ENCODE measurements at regions not wholly inside any gene's neighbourhood (a gene's known extent, or its start where the extent isn't known, plus 50 kb on each side); places are given as distances from the start of the nearest gene placed in this dataset.
A peak's percentile ranks its signal among the peaks of the same experiment; 100 is the strongest.

DNA sequence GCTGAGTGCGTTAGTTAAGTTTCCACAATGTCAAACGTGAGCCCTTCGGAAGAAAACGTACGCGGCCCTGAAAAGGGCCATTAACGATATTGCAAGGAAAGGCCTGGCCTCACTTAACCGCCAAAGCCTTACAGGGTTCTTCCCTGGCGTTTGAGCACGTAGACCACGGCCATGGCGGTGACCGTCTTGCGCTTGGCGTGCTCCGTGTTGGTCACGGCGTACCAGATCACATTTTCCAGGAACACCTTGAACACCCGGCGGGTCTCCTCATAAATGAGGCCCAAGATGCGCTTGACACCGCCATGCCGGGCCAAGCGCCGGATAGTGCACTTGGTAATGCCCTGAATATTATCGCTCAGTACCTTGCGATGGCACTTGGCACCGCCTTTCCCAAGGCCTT, 118.4 kb upstream of the BTN3A2 start:
- peaks cover 22% of the 10 kb centered on the region for H3K4me1 Mint-ChIP-seq
- Histone ChIP-seq H3K36me3 (replicated peaks in 1 of 2; ENCODE audit: control extremely low read depth in 1 of 2, control insufficient read depth in 1 of 2, extremely low read depth in 1 of 2, insufficient read depth in 2 of 2, low read length in 1 of 2) (no peaks in the 10 kb centered on the region), H3K79me2 (ENCODE audit: control insufficient read depth, insufficient read depth, low read length) (peaks cover 2% of the 10 kb centered on the region), H3K27me3 (replicated peaks in 1 of 4; ENCODE audit: control extremely low read depth in 1 of 4, control insufficient read depth in 3 of 4, insufficient read depth in 4 of 4, low read length in 3 of 4) (no peaks in the 10 kb centered on the region), H3K4me1 (ENCODE audit: control insufficient read depth in 2 of 2, insufficient read depth in 2 of 2, low read length in 2 of 2) (peaks cover 4 to 9% of the 10 kb centered on the region in 2 donors), H4K20me1 (ENCODE audit: control insufficient read depth, insufficient read depth, low read length, poor library complexity, severe bottlenecking) (no peaks in the 10 kb centered on the region), H3K9me3 (ENCODE audit: control extremely low read depth in 1 of 3, control insufficient read depth in 2 of 3, insufficient read depth in 1 of 3, low read length in 2 of 3) (peaks cover 0 to 9% (median 0%) of the 10 kb centered on the region in 3 donors), H3K9ac (ENCODE audit: low read length) (no peak overlapping the region), H3K4me2 (replicated peaks; ENCODE audit: low read depth, low read length, poor library complexity, severe bottlenecking) (no peak overlapping the region), H3K4me3 (ENCODE audit: control extremely low read depth in 1 of 5, extremely low read depth in 1 of 5, insufficient read depth in 1 of 5, low read depth in 2 of 5, low read length in 4 of 5) (no peak overlapping the region), H2AFZ (ENCODE audit: insufficient read depth, low read depth, low read length, poor library complexity, severe bottlenecking) (no peak overlapping the region), H3K27ac (ENCODE audit: low read length in 2 of 2) (no peak overlapping the region)
- WGBS (ENCODE audit: insufficient coverage): over 99% methylated on average over 28 of the region's 28 CpGs
- no peaks in the 10 kb centered on the region for H3K27me3 Mint-ChIP-seq
- no peak for DNase-seq
- TF ChIP-seq, protein P1, sequence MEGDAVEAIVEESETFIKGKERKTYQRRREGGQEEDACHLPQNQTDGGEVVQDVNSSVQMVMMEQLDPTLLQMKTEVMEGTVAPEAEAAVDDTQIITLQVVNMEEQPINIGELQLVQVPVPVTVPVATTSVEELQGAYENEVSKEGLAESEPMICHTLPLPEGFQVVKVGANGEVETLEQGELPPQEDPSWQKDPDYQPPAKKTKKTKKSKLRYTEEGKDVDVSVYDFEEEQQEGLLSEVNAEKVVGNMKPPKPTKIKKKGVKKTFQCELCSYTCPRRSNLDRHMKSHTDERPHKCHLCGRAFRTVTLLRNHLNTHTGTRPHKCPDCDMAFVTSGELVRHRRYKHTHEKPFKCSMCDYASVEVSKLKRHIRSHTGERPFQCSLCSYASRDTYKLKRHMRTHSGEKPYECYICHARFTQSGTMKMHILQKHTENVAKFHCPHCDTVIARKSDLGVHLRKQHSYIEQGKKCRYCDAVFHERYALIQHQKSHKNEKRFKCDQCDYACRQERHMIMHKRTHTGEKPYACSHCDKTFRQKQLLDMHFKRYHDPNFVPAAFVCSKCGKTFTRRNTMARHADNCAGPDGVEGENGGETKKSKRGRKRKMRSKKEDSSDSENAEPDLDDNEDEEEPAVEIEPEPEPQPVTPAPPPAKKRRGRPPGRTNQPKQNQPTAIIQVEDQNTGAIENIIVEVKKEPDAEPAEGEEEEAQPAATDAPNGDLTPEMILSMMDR (IDR thresholded peaks at IDR 0.05): no peak
- no peak for TF ChIP-seq EZH2 (IDR thresholded peaks at IDR 0.05; ENCODE audit: borderline replicate concordance, insufficient read depth, low read depth, low read length, poor library complexity, severe bottlenecking)
- H3K9me3 Mint-ChIP-seq (ENCODE audit: insufficient read depth): peaks cover 2% of the 10 kb centered on the region
- ATAC-seq (ENCODE audit: low read depth): no peak
- H3K27ac Mint-ChIP-seq: no peak overlapping the region
- ChIA-PET POLR2A (no interaction called here), CTCF (no interaction called here)
- H3K4me3 Mint-ChIP-seq: no peak overlapping the region
- intact Hi-C loops (cut with micrococcal nuclease): no loop called here

DNA sequence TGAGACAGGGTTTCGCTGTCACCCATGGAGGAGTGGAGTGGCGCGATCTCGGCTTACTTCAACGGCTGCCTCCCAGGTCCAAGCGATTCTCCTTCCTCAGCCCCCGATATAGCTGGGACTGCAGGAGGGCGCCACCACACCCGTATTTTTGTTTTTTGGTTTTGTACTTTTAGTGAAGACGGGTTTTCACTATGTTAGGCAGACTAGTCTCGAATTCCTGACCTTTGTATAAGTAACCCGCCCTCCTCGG, 115.4 kb upstream of the BTN3A2 start:
- Histone ChIP-seq H3K9ac (ENCODE audit: low read length) (peak overlapping the region; percentile 85), H3K79me2 (ENCODE audit: control insufficient read depth, insufficient read depth, low read length) (peaks cover 6% of the 10 kb centered on the region), H4K20me1 (ENCODE audit: control insufficient read depth, insufficient read depth, low read length, poor library complexity, severe bottlenecking) (no peaks in the 10 kb centered on the region), H3K27ac (ENCODE audit: low read length in 2 of 2) (peak overlapping the region; percentile 73 to 74), H3K4me3 (ENCODE audit: control extremely low read depth in 1 of 5, extremely low read depth in 1 of 5, insufficient read depth in 1 of 5, low read depth in 2 of 5, low read length in 4 of 5) (peak overlapping the region; percentile 68 to 90 (median 83)), H3K36me3 (replicated peaks in 1 of 2; ENCODE audit: control extremely low read depth in 1 of 2, control insufficient read depth in 1 of 2, extremely low read depth in 1 of 2, insufficient read depth in 2 of 2, low read length in 1 of 2) (no peaks in the 10 kb centered on the region), H2AFZ (ENCODE audit: insufficient read depth, low read depth, low read length, poor library complexity, severe bottlenecking) (peak overlapping the region; percentile 98), H3K9me3 (ENCODE audit: control extremely low read depth in 1 of 3, control insufficient read depth in 2 of 3, insufficient read depth in 1 of 3, low read length in 2 of 3) (peaks cover 0 to 7% (median 0%) of the 10 kb centered on the region in 3 donors), H3K4me2 (replicated peaks; ENCODE audit: low read depth, low read length, poor library complexity, severe bottlenecking) (peak overlapping the region; percentile 96), H3K27me3 (replicated peaks in 1 of 4; ENCODE audit: control extremely low read depth in 1 of 4, control insufficient read depth in 3 of 4, insufficient read depth in 4 of 4, low read length in 3 of 4) (no peaks in the 10 kb centered on the region), H3K4me1 (ENCODE audit: control insufficient read depth in 2 of 2, insufficient read depth in 2 of 2, low read length in 2 of 2) (peaks cover 8 to 16% of the 10 kb centered on the region in 2 donors)
- Mint-ChIP-seq H3K27ac (peak overlapping the region; percentile 97), H3K4me3 (peak overlapping the region; percentile 97), H3K4me1 (peaks cover 40% of the 10 kb centered on the region), H3K27me3 (no peaks in the 10 kb centered on the region), H3K9me3 (ENCODE audit: insufficient read depth) (peaks cover 4% of the 10 kb centered on the region)
- intact Hi-C loops (cut with micrococcal nuclease): no loop called here
- TF ChIP-seq EZH2 (IDR thresholded peaks at IDR 0.05; ENCODE audit: borderline replicate concordance, insufficient read depth, low read depth, low read length, poor library complexity, severe bottlenecking): no peak
- TF ChIP-seq, protein P1 (IDR thresholded peaks at IDR 0.05): no peak
- ChIA-PET POLR2A (interaction anchor here (0.6 to 3.3 kb wide), 15 partner anchors 8 to 898 kb away, joined by 3 to 50 read pairs (median 11); a partner anchor contains a TSS), CTCF (interaction anchor here (1.2 to 3.2 kb wide), 8 partner anchors 9 to 346 kb away, joined by 3 to 27 read pairs (median 10); a partner anchor contains a TSS)
- WGBS (ENCODE audit: insufficient coverage): 0% methylated on average over 4 of the region's 13 CpGs
- ATAC-seq (ENCODE audit: low read depth): peak; percentile 19
- DNase-seq: no peak

All from B cell (primary cell).